ENCODE measurements at regions not wholly inside any gene's neighbourhood (a gene's known extent, or its start where the extent isn't known, plus 50 kb on each side); places are given as distances from the start of the nearest gene placed in this dataset.

GRCh38 chr7:19427944-19428343 lies 280.9 kb downstream of the POLR1F start:
- TF ChIP-seq CTCF (IDR thresholded peaks at IDR 0.05) (no peak), POLR2A (IDR thresholded peaks at IDR 0.05) (no peak), POLR2AphosphoS5 (IDR thresholded peaks at IDR 0.05) (no peak), EP300 (IDR thresholded peaks at IDR 0.05) (no peak)
